ENCODE measurements at regions not wholly inside any gene's neighbourhood (a gene's known extent, or its start where the extent isn't known, plus 50 kb on each side); places are given as distances from the start of the nearest gene placed in this dataset.

GRCh38 chr5:167638816-167639215 lies 652.6 kb upstream of the WWC1 start:
- Mint-ChIP-seq H3K9me3 (no peaks in the 10 kb centered on the region), H3K27ac (no peak overlapping the region), H3K4me1 (no peaks in the 10 kb centered on the region), H3K27me3 (no peaks in the 10 kb centered on the region), H3K4me3 (no peak overlapping the region), H3K36me3 (no peaks in the 10 kb centered on the region)
- no peak for DNase-seq
- POLR2A ChIA-PET, result interaction anchor here (0.5 kb wide), 1 partner anchor 14 kb away, joined by 3 read pairs; no protein-coding TSS in a partner anchor
- no peak for ATAC-seq (ENCODE audit: low read depth)

GRCh38 chr5:167639273-167639672 lies 652.2 kb upstream of the WWC1 start:
- DNase-seq, result no peak

GRCh38 chr5:167639766-167640165 lies 651.7 kb upstream of the WWC1 start:
- Mint-ChIP-seq H3K4me3 (no peak overlapping the region), H3K36me3 (no peaks in the 10 kb centered on the region), H3K27ac (no peak overlapping the region), H3K4me1 (no peaks in the 10 kb centered on the region), H3K9me3 (no peaks in the 10 kb centered on the region), H3K27me3 (no peaks in the 10 kb centered on the region)
- ATAC-seq (ENCODE audit: low read depth) (no peak), DNase-seq (no peak)
- POLR2A ChIA-PET, result no interaction called here

More at GRCh38 chr5:167639273-167639672, 652.2 kb upstream of the WWC1 start:
- Mint-ChIP-seq H3K27ac (no peak overlapping the region), H3K27me3 (no peaks in the 10 kb centered on the region), H3K36me3 (no peaks in the 10 kb centered on the region), H3K4me3 (no peak overlapping the region), H3K9me3 (no peaks in the 10 kb centered on the region), H3K4me1 (no peaks in the 10 kb centered on the region)
- ATAC-seq (ENCODE audit: low read depth), result no peak
- POLR2A ChIA-PET, result interaction anchor here (0.5 kb wide), 1 partner anchor 14 kb away, joined by 3 read pairs; no protein-coding TSS in a partner anchor

- H3K4me1 Mint-ChIP-seq, result no peaks in the 10 kb centered on the region
- H3K9me3 Mint-ChIP-seq, result no peaks in the 10 kb centered on the region
- DNase-seq (no peak), ATAC-seq (ENCODE audit: low read depth) (no peak)
- H3K27ac Mint-ChIP-seq, result no peak overlapping the region
- no peaks in the 10 kb centered on the region for H3K27me3 Mint-ChIP-seq
- no peaks in the 10 kb centered on the region for H3K36me3 Mint-ChIP-seq
- no peak overlapping the region for H3K4me3 Mint-ChIP-seq
- POLR2A ChIA-PET, result no interaction called here
These were observed 649.3 kb upstream of the WWC1 start for GRCh38 chr5:167642181-167642580.

GRCh38 chr5:167642779-167643517 lies 648.5 kb upstream of the WWC1 start:
- Mint-ChIP-seq H3K36me3 (no peaks in the 10 kb centered on the region), H3K27me3 (no peaks in the 10 kb centered on the region), H3K27ac (no peak overlapping the region), H3K4me1 (no peaks in the 10 kb centered on the region), H3K9me3 (no peaks in the 10 kb centered on the region), H3K4me3 (no peak overlapping the region)
- POLR2A ChIA-PET, result no interaction called here
- ATAC-seq (ENCODE audit: low read depth) (no peak), DNase-seq (no peak)

- H3K36me3 Mint-ChIP-seq, result no peaks in the 10 kb centered on the region
- no peaks in the 10 kb centered on the region for H3K9me3 Mint-ChIP-seq
- no peaks in the 10 kb centered on the region for H3K4me1 Mint-ChIP-seq
- no peak overlapping the region for H3K4me3 Mint-ChIP-seq
- ATAC-seq (ENCODE audit: low read depth) (no peak), DNase-seq (no peak)
- H3K27ac Mint-ChIP-seq, result no peak overlapping the region
- no peaks in the 10 kb centered on the region for H3K27me3 Mint-ChIP-seq
- POLR2A ChIA-PET, result no interaction called here
These were observed 647.7 kb upstream of the WWC1 start for GRCh38 chr5:167643631-167644280.

GRCh38 chr5:167644619-167645018 lies 646.8 kb upstream of the WWC1 start:
- Mint-ChIP-seq H3K4me1 (no peaks in the 10 kb centered on the region), H3K36me3 (no peaks in the 10 kb centered on the region), H3K27me3 (no peaks in the 10 kb centered on the region), H3K4me3 (no peak overlapping the region), H3K9me3 (no peaks in the 10 kb centered on the region), H3K27ac (no peak overlapping the region)
- POLR2A ChIA-PET, result no interaction called here
- DNase-seq (no peak), ATAC-seq (ENCODE audit: low read depth) (no peak)

- Mint-ChIP-seq H3K4me1 (no peaks in the 10 kb centered on the region), H3K9me3 (no peaks in the 10 kb centered on the region), H3K27me3 (no peaks in the 10 kb centered on the region), H3K4me3 (no peak overlapping the region), H3K27ac (no peak overlapping the region), H3K36me3 (no peaks in the 10 kb centered on the region)
- no peak for ATAC-seq (ENCODE audit: low read depth)
- no peak for DNase-seq
- POLR2A ChIA-PET, result no interaction called here
These were observed 642.0 kb upstream of the WWC1 start for GRCh38 chr5:167649471-167649870.

GRCh38 chr5:167652690-167653089 lies 638.8 kb upstream of the WWC1 start:
- no peaks in the 10 kb centered on the region for H3K36me3 Mint-ChIP-seq
- POLR2A ChIA-PET, result interaction anchor here (0.7 kb wide), 1 partner anchor 13 kb away, joined by 3 read pairs; no protein-coding TSS in a partner anchor

GRCh38 chr5:167653645-167654106 lies 637.8 kb upstream of the WWC1 start:
- Mint-ChIP-seq H3K4me3 (no peak overlapping the region), H3K4me1 (no peaks in the 10 kb centered on the region), H3K27ac (no peak overlapping the region), H3K27me3 (no peaks in the 10 kb centered on the region), H3K9me3 (no peaks in the 10 kb centered on the region), H3K36me3 (no peaks in the 10 kb centered on the region)
- POLR2A ChIA-PET, result no interaction called here
- ATAC-seq (ENCODE audit: low read depth), result no peak
- DNase-seq, result no peak

More at GRCh38 chr5:167652690-167653089, 638.8 kb upstream of the WWC1 start:
- DNase-seq (no peak), ATAC-seq (ENCODE audit: low read depth) (no peak)
- Mint-ChIP-seq H3K9me3 (no peaks in the 10 kb centered on the region), H3K4me3 (no peak overlapping the region), H3K4me1 (no peaks in the 10 kb centered on the region), H3K27ac (no peak overlapping the region), H3K27me3 (no peaks in the 10 kb centered on the region)

- DNase-seq (no peak), ATAC-seq (ENCODE audit: low read depth) (no peak)
- no peaks in the 10 kb centered on the region for H3K27me3 Mint-ChIP-seq
- no peak overlapping the region for H3K4me3 Mint-ChIP-seq
- H3K36me3 Mint-ChIP-seq, result no peaks in the 10 kb centered on the region
- no peak overlapping the region for H3K27ac Mint-ChIP-seq
- POLR2A ChIA-PET, result no interaction called here
- H3K9me3 Mint-ChIP-seq, result no peaks in the 10 kb centered on the region
- no peaks in the 10 kb centered on the region for H3K4me1 Mint-ChIP-seq
These were observed 634.4 kb upstream of the WWC1 start for GRCh38 chr5:167657016-167657415.

- Mint-ChIP-seq H3K36me3 (no peaks in the 10 kb centered on the region), H3K9me3 (no peaks in the 10 kb centered on the region), H3K27me3 (no peaks in the 10 kb centered on the region), H3K27ac (no peak overlapping the region), H3K4me3 (no peak overlapping the region), H3K4me1 (no peaks in the 10 kb centered on the region)
- POLR2A ChIA-PET, result no interaction called here
- DNase-seq (no peak), ATAC-seq (ENCODE audit: low read depth) (no peak)
These were observed 632.6 kb upstream of the WWC1 start for GRCh38 chr5:167658889-167659288.

GRCh38 chr5:167661605-167662004 lies 629.8 kb upstream of the WWC1 start:
- Mint-ChIP-seq H3K9me3 (no peaks in the 10 kb centered on the region), H3K4me1 (no peaks in the 10 kb centered on the region), H3K27me3 (no peaks in the 10 kb centered on the region), H3K27ac (no peak overlapping the region), H3K36me3 (no peaks in the 10 kb centered on the region), H3K4me3 (no peak overlapping the region)
- DNase-seq (no peak), ATAC-seq (ENCODE audit: low read depth) (no peak)
- POLR2A ChIA-PET, result no interaction called here

- POLR2A ChIA-PET, result no interaction called here
- no peak overlapping the region for H3K27ac Mint-ChIP-seq
- H3K27me3 Mint-ChIP-seq, result no peaks in the 10 kb centered on the region
- no peaks in the 10 kb centered on the region for H3K9me3 Mint-ChIP-seq
- H3K4me3 Mint-ChIP-seq, result no peak overlapping the region
- DNase-seq (no peak), ATAC-seq (ENCODE audit: low read depth) (no peak)
- H3K36me3 Mint-ChIP-seq, result no peaks in the 10 kb centered on the region
- no peaks in the 10 kb centered on the region for H3K4me1 Mint-ChIP-seq
These were observed 627.1 kb upstream of the WWC1 start for GRCh38 chr5:167664222-167664804.

Data from activated naive CD8-positive, alpha-beta T cell treated with anti-CD3 and anti-CD28 coated beads, Interleukin-2, amount 10 ng/mL, durations not matched to agents 7 days and 5 days (primary cell).